ENCODE measurements at regions not wholly inside any gene's neighbourhood (a gene's known extent, or its start where the extent isn't known, plus 50 kb on each side); places are given as distances from the start of the nearest gene placed in this dataset.

DNA sequence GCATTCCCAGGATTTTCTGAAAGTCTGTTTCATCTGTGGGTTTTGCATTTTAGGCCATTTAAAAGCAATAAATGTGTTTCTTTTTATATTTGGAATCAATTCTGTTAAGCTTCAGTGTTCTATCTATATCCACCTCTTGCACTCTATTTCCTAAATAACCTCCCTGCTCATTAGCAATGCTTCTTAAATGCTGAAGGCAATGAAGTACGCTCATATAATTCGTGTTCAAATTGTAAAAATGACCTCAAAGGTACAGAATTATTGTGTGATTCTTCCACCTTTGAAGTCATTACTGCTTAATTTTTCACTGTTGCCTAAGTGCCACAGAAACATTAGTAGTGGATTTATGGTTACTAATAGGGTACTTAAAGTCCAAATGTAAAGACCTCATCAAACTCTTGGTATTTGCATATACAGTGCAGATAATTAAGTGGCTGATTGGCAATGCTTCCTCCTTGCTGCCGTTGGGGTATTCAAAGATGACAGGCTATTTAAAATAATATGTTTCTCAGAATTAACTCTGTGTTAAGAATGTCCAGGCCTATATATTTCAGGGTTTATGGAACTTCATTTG is 730.8 kb downstream of the TECRL start:
- no peaks in the 10 kb centered on the region for H3K36me3 ChIP-seq (ENCODE audit: control insufficient read depth, insufficient read depth, low read length)
- H3K4me3 ChIP-seq (replicated peaks; ENCODE audit: low read depth, low read length), result no peak overlapping the region
- H3K27me3 ChIP-seq (replicated peaks; ENCODE audit: control insufficient read depth, insufficient read depth, low read length), result no peaks in the 10 kb centered on the region
- DNase-seq (ENCODE audit: extremely low read depth, insufficient read length), result no peak
- TF ChIP-seq, protein P1, sequence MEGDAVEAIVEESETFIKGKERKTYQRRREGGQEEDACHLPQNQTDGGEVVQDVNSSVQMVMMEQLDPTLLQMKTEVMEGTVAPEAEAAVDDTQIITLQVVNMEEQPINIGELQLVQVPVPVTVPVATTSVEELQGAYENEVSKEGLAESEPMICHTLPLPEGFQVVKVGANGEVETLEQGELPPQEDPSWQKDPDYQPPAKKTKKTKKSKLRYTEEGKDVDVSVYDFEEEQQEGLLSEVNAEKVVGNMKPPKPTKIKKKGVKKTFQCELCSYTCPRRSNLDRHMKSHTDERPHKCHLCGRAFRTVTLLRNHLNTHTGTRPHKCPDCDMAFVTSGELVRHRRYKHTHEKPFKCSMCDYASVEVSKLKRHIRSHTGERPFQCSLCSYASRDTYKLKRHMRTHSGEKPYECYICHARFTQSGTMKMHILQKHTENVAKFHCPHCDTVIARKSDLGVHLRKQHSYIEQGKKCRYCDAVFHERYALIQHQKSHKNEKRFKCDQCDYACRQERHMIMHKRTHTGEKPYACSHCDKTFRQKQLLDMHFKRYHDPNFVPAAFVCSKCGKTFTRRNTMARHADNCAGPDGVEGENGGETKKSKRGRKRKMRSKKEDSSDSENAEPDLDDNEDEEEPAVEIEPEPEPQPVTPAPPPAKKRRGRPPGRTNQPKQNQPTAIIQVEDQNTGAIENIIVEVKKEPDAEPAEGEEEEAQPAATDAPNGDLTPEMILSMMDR (IDR thresholded peaks at IDR 0.05; ENCODE audit: insufficient read depth, low read length, poor library complexity, severe bottlenecking), result no peak

DNA sequence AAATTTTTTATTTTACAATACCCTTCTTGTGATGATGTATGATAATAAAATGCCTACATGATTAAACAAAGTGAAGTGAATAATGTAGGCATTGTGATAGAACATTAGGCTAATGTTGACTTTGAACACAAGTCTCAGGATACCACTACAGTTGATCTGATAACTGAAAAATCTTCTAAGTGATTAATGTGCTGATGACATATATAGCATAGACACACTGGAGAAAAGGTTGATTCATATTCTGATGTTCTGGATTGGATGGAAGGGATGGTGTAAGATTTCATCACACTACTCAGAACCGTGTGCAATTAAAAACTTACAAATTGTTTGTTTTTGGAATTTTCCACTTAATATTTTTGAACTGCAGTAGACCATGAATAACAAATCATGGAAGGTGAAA is 738.5 kb downstream of the TECRL start:
- H3K36me3 ChIP-seq (ENCODE audit: control insufficient read depth, insufficient read depth, low read length), result no peaks in the 10 kb centered on the region
- no peak overlapping the region for H3K4me3 ChIP-seq (replicated peaks; ENCODE audit: low read depth, low read length)
- DNase-seq (ENCODE audit: extremely low read depth, insufficient read length), result no peak
- no peaks in the 10 kb centered on the region for H3K27me3 ChIP-seq (replicated peaks; ENCODE audit: control insufficient read depth, insufficient read depth, low read length)
- TF ChIP-seq, protein P1 (IDR thresholded peaks at IDR 0.05; ENCODE audit: insufficient read depth, low read length, poor library complexity, severe bottlenecking), result no peak

DNA sequence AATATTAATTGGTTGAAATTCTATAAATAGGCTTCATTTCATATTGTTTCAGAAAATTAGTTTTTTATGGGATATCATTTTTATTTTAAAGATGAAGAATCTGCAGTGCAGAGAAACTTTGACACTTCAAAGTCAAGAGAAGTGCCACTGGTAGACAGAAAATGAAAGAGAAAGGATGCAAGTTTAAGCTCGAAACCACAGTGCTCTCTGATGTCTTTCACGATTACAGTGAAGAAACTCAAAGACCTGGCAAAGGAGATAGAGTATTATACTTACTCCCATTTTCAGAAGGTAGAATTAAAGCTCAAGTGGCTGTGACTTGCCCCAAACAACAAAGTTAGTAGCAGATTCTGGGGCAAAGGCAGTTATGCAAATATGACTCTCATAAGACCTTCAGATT is 745.4 kb downstream of the TECRL start:
- TF ChIP-seq, protein P1 (IDR thresholded peaks at IDR 0.05; ENCODE audit: insufficient read depth, low read length, poor library complexity, severe bottlenecking), result no peak
- no peak overlapping the region for H3K4me3 ChIP-seq (replicated peaks; ENCODE audit: low read depth, low read length)
- DNase-seq (ENCODE audit: extremely low read depth, insufficient read length), result no peak
- no peaks in the 10 kb centered on the region for H3K27me3 ChIP-seq (replicated peaks; ENCODE audit: control insufficient read depth, insufficient read depth, low read length)
- H3K36me3 ChIP-seq (ENCODE audit: control insufficient read depth, insufficient read depth, low read length), result no peaks in the 10 kb centered on the region

DNA sequence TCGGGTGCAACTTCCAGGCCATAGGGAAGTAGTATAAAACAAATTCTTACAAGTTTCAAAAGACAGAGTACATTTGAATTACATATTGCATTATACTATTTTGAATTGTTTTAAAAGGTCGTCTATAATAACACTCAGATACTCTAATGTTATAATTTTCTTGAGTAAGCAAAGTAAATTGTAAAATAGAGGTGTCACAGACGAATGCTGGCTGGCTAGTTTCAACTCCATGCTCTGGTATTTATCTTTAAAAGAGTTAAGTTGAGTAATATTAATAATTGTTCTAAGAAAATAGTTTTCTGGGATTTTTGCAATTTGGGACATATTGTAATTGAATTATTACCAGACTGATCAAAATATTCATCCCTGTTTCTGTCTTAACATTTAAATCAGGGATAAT is 764.9 kb downstream of the TECRL start:
- Histone ChIP-seq H3K36me3 (ENCODE audit: control insufficient read depth, insufficient read depth, low read length) (no peaks in the 10 kb centered on the region), H3K4me3 (replicated peaks; ENCODE audit: low read depth, low read length) (no peak overlapping the region), H3K27me3 (replicated peaks; ENCODE audit: control insufficient read depth, insufficient read depth, low read length) (no peaks in the 10 kb centered on the region)
- DNase-seq (ENCODE audit: extremely low read depth, insufficient read length), result no peak
- TF ChIP-seq, protein P1 (IDR thresholded peaks at IDR 0.05; ENCODE audit: insufficient read depth, low read length, poor library complexity, severe bottlenecking), result no peak

DNA sequence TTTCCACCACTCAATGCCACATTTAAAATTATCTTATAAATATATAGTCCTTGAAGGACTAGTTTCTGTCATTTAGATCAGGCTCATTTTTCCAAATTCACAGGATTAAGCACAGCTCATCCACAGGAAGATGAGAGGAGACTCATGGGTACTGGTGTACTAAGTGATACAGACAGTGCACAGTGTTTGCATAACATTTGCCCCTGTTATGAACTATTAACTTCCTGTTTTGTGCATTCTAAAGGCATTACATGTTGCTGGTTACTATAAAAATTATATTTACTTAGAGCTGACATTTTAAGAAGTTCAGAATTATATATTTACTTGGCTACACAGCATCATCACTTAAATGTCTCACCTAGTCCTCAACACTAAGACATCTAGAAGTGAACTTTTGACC is 772.0 kb downstream of the TECRL start:
- Histone ChIP-seq H3K4me3 (replicated peaks; ENCODE audit: low read depth, low read length) (no peak overlapping the region), H3K27me3 (replicated peaks; ENCODE audit: control insufficient read depth, insufficient read depth, low read length) (no peaks in the 10 kb centered on the region), H3K36me3 (ENCODE audit: control insufficient read depth, insufficient read depth, low read length) (no peaks in the 10 kb centered on the region)
- no peak for DNase-seq (ENCODE audit: extremely low read depth, insufficient read length)
- TF ChIP-seq, protein P1 (IDR thresholded peaks at IDR 0.05; ENCODE audit: insufficient read depth, low read length, poor library complexity, severe bottlenecking), result no peak

DNA sequence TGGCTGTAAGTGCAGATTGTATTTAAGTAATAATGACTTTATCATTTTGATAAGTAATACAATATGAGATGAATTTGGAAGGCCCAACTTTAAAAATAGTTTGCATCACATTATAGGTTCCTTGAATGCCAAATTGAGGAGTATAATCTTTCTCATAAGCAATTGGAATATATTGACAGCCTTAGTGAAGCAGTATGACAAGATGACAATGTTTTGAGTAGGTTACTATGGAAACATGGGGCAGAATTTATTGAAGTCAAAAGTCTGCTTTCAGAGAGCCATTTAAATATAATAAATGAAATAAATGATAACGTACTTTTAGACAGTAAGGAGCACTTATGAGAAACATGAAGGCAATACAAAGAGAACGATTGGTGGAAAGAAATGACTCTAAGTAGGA is 776.4 kb downstream of the TECRL start:
- TF ChIP-seq, protein P1 (IDR thresholded peaks at IDR 0.05; ENCODE audit: insufficient read depth, low read length, poor library complexity, severe bottlenecking), result no peak
- Histone ChIP-seq H3K36me3 (ENCODE audit: control insufficient read depth, insufficient read depth, low read length) (no peaks in the 10 kb centered on the region), H3K27me3 (replicated peaks; ENCODE audit: control insufficient read depth, insufficient read depth, low read length) (no peaks in the 10 kb centered on the region), H3K4me3 (replicated peaks; ENCODE audit: low read depth, low read length) (no peak overlapping the region)
- no peak for DNase-seq (ENCODE audit: extremely low read depth, insufficient read length)

Data from GM06990 (cell line).